DMS153 treated with DMSO at 0.1 percent for 48 hours (cell line): ENCODE measurements at regions not wholly inside any gene's neighbourhood (a gene's known extent, or its start where the extent isn't known, plus 50 kb on each side); places are given as distances from the start of the nearest gene placed in this dataset.

Source experiments
- DNase-seq: peaks from one replicate; lab custom pipeline; 2025; ENCODE audit not compliant: unreplicated experiment; lab: John Stamatoyannopoulos, UW

DNA sequence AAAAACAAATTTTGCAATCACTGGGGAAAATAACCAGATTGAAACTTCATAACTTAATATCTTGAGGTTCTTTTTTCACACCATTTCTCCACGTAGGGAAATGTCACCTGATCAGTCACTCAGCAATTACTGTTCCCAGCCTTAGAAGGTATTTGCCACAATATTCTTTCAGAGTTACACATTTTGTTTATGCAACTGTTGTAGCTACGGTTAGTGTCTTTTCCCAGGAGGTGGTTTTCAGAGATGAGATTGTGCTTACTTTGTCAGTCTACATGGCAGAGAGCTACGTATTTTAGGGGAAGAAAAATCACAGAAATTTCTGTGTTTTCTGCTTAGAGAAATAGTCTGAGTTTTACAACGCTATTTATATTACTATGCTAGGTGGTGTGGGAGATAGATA is 792.8 kb upstream of the B3GALT2 start:
- no peak for DNase-seq

DNA sequence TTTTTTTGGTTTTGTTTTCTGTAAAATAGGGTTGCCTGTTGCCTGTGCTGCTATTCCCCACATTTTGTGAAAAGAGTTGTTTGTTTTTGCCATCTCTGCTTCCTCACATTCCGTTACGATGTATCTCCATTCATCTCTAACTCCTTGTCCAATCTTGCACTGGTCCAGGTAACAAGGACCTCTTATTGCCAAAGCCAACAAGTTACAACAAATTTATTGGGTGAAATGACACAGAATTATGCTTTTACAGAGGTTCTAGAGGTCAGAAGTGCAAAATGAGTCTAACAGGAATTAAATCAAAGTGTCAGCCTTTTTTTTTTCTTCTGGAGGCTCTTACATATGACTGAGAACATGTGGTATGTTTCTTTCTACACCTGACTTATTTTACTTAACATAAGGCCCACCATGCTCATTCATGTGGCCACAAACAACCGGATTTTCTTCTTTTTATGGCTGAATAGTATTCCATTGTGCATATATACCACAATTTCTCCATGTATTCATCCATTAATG is 787.9 kb upstream of the B3GALT2 start:
- no peak for DNase-seq

DNA sequence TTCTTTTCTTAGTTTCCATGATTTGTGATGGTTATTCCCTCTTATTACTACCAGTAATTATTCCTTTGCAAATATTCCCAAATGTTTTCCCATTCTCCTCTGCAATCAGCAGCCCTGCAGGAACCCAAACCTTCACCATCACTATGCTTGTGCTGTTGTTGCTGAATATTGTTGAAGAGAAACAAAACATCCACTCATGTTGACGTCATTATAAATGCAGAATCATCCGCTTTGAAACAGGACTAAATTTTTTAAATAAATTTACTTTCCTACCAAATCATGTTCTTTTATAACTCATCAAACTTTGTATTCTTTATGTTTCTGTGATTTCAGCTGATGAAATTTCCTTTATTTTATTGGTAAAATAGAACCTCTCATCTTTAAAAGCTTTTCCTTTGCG is 787.0 kb upstream of the B3GALT2 start:
- no peak for DNase-seq

DNA sequence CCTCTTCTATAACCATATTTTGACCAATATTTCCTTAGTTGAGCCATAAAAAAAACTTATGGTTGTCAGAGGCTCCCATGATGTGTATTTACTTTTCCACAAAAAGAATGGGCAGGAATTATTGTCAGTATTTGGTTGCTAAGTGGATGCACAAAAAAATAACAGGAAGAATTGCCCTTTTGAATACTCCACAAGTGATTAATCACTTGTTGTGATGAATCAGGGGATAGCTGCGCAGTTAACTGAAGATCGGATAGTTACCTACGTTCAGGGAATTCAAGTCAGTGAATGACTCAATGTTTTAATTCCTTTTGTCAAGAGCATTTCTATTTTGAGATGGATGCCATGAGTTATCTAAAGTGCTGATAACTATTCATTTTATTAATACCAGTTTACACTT is 785.2 kb upstream of the B3GALT2 start:
- DNase-seq = no peak

DNA sequence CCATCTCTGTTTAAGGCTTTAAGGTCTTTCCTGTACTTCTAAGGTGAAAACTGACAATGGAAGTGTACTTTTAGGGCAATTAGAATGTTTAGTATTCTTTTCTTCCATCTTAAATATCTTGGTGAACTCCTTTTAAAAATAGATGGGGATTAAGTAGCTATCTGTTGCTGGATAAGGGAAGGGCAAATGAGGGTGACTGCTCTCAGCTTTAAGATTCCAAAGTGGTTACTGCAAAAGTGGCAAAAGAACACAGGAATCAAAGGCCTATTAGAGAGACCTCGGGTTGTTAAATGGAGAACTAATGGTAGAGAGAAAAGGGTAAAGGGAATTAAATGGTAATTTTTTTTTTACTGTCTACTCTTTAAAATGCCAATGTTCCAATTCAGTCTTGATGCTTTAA is 774.1 kb upstream of the B3GALT2 start:
- DNase-seq = no peak

DNA sequence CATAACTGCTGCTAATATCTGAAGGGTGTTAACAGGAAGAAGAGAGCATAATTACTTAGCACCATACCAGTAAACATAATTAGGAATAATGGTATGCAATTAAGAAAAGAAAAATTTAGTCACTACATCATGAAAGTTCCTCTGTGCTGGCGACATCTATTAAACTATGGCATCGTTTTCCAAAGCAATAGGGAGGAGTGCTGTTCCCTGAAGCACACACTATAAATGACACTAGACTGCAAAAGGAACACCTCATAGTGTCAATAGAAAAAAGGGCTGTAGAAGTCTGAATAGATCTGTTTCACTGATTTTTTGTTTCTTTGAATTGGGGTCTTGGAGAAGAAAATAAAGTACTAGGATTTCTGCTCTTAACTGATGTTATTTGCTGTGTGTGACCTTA is 773.6 kb upstream of the B3GALT2 start:
- DNase-seq = no peak

DNA sequence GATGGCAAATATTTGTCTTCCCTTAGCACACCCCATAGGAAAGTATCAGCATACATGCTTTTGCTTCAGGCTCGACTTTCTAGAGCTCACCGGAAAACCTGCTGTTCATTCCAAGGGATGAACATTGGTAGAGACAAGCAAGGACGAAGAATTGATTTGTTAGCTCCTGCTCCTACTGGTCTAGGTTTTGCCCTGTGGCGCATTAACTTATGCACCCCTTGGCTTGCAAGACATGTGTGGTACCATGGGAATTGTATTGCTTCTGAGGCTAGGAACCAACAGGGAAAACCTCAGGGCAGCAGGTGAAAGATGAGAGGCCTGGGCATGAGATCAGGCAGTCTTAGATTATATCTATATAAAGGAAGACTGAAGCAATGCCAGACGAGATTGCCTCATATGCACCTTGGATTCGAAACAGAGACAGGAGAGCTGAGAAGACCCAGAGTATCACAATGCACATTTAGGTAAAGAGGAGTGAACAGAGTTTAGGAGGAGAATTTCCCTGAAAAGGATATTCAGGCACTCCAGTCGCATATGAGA is 771.2 kb upstream of the B3GALT2 start:
- DNase-seq = no peak

DNA sequence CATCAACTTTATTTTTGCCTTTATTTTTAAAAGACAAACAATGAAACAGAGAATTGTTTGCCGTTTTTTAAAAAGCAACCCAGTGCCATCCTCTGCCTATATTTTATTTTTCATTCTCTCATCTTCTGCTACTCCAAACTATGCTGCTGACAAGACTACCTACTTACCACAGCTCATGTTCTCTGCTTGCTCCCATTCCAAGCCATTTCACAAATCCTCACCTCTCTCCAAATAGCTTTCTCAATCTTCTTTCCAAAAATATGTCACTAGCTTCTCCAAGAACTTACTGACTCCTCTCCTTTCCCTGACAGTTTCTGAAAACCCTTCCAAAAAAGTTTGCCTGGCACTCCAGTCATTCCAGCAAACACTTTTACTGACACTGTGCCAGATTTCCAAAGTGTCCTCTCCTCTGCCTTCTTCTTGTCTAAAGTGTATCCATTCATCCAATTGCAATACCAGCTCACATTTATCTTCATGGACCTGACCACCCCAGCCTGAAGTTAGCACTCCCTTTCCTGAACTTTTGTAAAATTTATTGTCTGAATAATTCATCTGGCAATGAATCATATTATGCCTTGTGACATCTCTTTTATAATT is 766.5 kb upstream of the B3GALT2 start:
- DNase-seq = no peak

DNA sequence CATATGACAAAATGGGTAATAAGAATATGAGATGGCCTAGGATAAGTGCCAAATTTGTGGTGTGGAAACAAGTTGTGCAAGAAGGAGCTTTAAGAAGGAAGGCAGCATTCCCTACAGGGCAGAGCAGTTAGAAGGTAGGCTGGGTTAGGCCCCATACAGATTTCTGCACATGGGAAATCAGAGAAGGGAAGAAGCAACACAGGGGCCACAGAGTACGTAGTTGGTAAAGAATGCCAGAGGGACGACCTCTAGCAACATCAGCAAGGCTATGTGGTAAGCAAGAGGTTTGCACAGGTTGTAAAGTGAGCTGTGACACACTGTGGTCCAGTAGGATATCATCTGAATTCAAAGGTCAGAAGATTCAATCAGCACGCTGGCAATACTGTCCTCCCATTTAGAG is 765.6 kb upstream of the B3GALT2 start:
- DNase-seq = no peak

DNA sequence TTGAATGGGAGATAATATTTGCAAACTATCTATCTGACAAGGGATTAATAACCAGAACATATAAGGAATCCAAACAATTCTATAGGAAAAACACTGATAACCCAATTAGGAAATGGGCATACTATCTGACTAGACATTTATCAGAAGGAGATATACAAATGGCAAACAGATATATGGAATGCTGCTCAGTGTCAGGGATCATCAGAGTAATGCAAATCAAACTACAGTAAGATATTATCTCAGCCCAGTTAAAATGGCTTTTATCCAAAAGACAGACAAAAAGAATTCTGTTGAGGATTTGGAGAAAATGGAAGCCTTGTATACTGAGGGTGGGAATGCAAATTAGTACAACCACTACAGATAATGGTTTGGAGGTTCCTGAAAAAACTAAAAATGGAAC is 758.0 kb upstream of the B3GALT2 start:
- DNase-seq = no peak

DNA sequence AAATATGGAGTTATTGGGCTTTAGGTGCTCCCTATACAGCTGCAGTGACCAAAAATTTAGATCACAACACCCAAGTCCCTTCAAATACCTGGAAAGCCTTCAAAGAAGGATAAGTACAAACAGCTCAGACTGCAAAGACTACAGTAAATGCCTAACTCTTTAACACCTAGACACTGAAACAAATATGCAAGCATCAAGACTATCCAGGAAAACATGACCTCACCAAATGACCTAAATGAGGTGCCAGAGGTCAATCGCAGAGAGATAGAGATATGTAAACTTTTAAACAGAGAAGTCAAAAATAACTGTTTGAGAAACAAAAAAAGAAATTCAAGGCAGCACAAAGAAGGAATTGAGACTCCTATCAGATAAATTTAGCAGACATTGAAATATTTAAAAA is 753.8 kb upstream of the B3GALT2 start:
- no peak for DNase-seq

DNA sequence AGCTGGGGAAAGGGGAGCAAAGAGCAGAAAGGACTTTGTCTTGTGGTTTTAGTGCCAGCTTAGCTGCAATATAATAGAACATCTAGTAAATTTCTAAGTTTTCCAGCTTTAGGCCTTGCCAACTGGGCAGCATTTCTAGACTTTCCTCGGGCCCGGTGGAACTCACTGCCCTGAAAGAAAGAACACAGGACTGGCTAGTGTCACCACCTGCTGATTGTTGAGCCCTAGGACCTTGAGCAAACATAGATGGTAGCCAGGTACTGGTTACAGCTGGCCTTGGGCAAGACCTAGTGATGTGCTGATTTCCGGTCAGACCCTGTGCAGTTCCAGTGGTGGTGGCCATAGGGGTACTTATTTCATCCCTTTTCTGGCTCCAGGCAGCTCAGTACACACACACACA is 753.2 kb upstream of the B3GALT2 start:
- no peak for DNase-seq

DNA sequence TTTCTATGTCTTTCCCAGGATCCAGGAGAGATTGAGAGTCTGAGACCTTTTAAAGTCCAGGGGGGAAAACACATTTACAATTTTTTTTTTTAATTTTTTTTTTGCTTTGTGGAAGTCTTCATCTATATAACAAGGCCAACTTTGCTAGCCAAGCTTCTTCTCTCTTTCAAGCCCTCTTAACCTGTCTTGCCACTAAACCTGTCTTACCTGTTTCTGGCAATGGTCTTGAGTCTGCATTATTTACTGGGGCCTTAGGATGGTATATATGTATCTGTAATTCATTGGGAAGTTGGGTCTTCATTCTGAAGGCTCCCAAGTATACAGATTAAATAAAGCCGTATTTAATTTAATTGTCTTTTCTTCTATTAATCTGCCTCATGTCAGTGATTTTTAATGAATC is 750.9 kb upstream of the B3GALT2 start:
- DNase-seq = no peak

DNA sequence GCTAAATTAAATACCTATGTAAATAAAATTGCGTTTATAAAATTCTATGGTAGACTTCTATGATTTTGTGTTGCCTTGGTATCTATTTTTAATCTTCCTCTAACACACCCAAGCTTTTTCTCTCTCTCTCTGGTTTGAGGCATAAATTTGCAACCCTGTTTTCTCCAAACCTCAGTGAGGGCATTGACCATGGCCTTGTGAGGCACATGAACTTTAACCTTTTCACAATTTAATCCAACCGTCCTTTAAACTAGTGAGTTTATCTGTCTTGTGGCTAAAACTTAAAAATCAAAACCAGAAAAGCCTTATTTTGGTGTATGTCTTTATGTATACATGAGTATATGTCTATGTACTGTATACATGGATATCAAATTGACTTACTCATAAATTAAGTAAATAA is 746.6 kb upstream of the B3GALT2 start:
- no peak for DNase-seq

DNA sequence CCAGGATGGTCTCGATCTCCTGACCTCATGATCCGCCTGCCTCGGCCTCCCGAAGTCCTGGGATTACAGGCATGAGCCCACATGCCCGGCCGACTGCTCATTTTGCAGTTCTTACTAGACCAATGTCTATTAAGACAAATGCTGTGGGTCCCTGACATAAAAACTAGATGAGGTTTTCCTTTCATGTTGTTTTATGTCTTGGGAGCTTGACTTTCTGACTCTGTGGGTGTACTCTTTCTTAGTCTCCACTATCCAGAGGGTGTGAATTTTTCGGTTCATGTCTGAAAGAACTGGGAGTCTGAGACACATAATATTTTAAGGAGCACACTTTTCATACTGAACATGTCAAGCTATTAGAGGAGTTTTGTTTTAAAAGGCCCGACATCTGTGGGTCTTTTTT is 744.9 kb upstream of the B3GALT2 start:
- DNase-seq = no peak

DNA sequence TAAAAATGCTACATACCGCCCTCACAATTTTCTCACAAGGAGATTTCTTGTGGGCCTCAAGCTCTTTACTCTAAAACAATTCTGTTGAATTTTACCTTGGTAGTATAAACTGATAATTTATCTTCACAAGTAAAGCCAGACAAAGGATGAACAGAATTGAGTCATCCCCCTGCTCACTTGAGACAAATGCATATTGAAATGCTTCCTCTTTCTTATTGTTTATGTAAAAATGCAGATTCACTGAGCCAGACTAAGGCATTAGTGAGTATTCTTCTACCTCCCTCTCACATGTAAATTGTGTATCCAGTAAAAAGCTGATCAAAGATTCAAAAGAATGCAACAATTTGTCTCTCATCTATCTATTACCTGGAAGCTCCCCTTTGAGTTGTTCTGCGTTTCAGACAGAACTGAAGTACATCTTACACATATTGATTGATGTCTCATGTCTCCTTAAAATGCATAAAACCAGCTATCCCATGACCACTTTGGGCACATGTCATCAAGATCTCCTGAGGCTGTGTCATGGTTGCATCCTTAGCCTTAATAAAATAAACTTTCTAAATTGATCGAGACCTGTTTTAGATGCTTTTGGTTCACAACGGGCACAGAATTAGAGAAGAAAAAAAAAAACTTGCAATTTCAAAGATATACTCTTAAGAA is 743.1 kb upstream of the B3GALT2 start:
- no peak for DNase-seq

DNA sequence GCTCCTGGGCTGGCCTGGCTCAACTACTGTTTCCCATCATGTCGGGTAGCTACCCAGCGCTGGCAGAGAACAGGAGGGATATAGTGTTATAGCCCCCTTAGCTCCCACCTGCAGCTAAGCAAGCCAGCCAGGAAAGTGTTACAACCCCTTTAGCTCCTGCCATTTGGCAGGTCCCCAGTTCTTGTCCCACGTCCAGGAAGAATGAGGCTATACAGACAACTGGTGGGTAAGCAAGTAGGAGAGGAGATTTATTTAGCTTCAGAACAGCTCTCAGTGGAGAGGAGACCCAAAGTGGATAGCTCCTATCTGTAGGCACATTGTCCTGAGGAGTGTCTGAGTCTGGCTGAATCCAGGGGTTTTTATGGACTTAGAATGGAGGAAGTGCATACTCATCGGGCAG is 741.1 kb upstream of the B3GALT2 start:
- DNase-seq = no peak

DNA sequence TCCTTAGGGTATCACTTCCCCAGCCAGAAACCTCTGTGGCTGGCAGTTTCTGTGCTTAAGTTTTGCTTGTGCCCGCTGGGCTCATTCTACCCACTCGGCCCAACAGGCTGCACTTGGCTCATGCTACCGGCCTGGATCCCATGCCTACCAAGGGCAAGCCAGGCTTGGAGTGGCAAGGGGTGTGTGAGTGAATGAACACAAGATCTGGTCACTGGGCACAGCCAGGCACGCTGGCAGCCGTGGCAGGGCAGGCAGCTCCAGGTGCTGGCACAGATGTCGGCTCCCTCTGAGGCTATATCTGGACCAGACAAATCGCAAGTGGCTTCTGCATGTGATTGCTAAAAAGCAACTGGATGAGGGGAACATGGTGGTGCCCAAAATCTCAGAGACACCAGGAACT is 740.5 kb upstream of the B3GALT2 start:
- no peak for DNase-seq

DNA sequence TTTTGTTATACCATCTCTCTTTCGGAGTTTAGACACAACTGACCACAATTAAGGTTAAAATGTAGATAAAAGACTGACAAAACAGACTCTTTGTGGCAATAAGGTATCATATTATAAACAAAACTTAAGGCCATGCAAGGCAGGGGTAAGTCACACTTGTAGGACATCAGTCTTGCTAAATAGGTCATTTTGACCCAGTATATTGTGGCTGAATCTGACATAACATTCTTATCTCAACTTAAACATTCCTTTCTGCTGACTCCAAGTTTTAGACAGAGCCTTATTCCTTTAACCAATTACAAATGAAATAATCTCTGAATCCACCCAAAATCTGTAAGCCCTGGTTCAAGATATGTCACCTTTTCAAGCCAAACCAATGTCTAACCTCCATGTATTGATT is 733.4 kb upstream of the B3GALT2 start:
- no peak for DNase-seq

DNA sequence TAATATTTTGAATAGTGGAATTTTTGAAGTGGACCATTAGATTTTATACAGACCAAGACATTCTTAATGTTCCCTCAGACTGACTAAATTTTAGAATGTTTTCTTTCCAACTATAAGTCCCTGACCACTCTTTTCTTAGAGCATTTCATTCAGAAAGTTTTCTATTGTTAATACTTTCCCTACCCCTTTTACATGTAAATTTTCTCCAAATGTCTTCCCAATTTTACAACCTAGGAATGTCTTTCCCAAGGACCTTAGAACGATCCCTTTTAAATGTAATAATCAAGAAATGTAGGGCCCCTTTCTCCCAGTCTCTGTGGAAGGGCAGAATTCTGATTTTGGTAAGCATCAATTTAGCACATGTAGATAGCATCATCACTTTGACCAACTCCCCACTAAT is 730.0 kb upstream of the B3GALT2 start:
- no peak for DNase-seq

DNA sequence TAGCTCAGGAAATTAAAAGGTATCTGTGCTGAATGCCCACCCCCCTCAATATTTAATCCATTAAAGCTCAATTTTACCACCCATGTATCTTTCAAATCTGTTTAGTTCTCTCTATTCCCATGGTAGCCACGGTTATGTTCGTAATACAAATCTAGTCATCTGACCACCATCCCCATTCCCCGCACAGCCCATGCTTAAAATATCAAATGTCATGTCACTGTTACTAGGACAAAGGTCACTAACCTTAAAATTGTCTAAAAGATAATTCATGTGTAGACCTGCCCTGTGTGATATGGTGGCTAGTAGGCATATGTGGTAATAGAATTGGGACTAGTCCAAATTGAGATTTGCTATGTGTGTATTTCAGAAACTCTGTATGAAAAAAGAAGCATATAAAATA is 728.5 kb upstream of the B3GALT2 start:
- DNase-seq = no peak

DNA sequence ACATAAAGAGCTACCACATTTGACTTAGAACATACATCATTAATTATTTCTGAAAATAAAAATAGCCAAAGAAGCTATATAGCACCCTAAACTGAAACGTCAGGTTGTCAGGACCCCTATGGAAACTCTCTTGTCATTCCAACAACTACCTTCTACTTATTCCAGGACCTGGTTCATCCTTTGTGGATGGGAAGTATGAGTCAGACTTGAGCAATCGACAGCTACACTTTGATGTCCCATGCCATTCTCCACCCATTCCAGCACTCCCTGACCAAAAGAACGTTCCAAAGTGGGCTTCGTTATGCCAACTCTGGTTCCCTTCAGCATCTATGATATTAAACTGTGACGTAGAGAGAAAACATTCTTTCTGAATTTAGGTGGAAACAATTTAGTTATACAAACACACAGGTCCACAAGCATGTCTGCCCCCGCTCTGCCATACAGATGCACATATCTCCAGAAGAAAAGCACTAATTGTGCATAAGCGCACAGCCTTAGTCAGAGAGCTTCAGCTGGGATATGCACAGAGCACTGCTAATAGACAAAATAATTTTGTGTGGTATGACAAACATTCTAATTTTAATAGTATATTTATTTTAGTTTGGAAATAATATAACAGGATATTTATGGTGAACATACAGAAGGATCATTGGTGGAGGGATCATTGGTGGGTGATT is 723.1 kb upstream of the B3GALT2 start:
- no peak for DNase-seq
